Thoracic aorta (tissue), 2 donors: ENCODE measurements at regions not wholly inside any gene's neighbourhood (a gene's known extent, or its start where the extent isn't known, plus 50 kb on each side); places are given as distances from the start of the nearest gene placed in this dataset.

ENCODE experiments used
- ATAC-seq: fragments of 150-250 bp; one replicate; pipeline ENCODE4 v1.8.0; 2017; ENCODE audit warnings: low read depth; ENCODE audit not compliant: insufficient number of reproducible peaks, low FRiP score
- DNase-seq: peaks from one replicate; pipeline ENCODE4 v3.0.0-alpha.2; 2020; ENCODE audit warnings: low spot score
- H3K27ac ChIP-seq, 2 donors: fragments of 200-600 bp; sonication (generic); 1 replicate in 1 of 2; 2 replicates in 1 of 2; pipeline ENCODE4 v1.5.1; 2016; ENCODE audit warnings: mild to moderate bottlenecking in 2 of 2, moderate library complexity in 2 of 2
- H3K27me3 ChIP-seq: fragments of 200-600 bp; sonication (generic); replicated peaks from 2 replicates; pipeline ENCODE4 v1.6.0; 2016; ENCODE audit warnings: mild to moderate bottlenecking; ENCODE audit not compliant: insufficient read depth
- H3K36me3 ChIP-seq: fragments of 200-600 bp; sonication (generic); one replicate; pipeline ENCODE4 v1.5.1; 2016
- H3K4me1 ChIP-seq, 2 donors: fragments of 200-600 bp; sonication (generic); 1 replicate in 1 of 2; 2 replicates in 1 of 2; pipeline versions ENCODE4 v1.5.1 to v1.6.0; 2016; ENCODE audit warnings: low read depth in 2 of 2, mild to moderate bottlenecking in 1 of 2; ENCODE audit not compliant: control insufficient read depth in 1 of 2
- H3K4me3 ChIP-seq: fragments of 200-600 bp; sonication (generic); 2 replicates; pipeline ENCODE4 v1.5.1; 2016; ENCODE audit warnings: mild to moderate bottlenecking
- H3K9me3 ChIP-seq: fragments of 200-600 bp; sonication (generic); 2 replicates; pipeline ENCODE4 v1.5.1; 2016
- TF ChIP-seq, protein P1 (sequence below): fragments of 200-600 bp; sonication (generic); IDR thresholded peaks from one replicate; pipeline ENCODE4 v1.5.1; 2019; ENCODE audit warnings: antibody characterized with exemption

DNA sequence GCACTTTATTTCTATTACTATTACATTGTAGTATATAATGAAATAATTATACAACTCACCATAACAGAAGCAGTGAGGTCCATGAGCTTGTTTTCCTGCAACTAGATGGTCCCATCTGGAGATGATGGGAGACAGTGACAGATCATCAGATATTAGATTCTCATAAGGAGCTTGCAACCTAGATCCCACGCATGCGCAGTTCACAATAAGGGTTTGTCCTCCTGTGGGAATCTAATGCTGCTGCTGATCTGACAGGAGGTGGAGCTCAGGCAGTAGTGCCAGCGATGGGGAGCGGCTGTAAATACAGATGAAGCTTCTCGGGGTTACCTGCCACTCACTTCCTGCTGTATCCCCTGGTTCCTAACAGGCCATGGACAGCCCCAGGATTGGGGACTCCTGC lies 139.5 kb upstream of the TCF21 start:
- TF ChIP-seq, protein P1, sequence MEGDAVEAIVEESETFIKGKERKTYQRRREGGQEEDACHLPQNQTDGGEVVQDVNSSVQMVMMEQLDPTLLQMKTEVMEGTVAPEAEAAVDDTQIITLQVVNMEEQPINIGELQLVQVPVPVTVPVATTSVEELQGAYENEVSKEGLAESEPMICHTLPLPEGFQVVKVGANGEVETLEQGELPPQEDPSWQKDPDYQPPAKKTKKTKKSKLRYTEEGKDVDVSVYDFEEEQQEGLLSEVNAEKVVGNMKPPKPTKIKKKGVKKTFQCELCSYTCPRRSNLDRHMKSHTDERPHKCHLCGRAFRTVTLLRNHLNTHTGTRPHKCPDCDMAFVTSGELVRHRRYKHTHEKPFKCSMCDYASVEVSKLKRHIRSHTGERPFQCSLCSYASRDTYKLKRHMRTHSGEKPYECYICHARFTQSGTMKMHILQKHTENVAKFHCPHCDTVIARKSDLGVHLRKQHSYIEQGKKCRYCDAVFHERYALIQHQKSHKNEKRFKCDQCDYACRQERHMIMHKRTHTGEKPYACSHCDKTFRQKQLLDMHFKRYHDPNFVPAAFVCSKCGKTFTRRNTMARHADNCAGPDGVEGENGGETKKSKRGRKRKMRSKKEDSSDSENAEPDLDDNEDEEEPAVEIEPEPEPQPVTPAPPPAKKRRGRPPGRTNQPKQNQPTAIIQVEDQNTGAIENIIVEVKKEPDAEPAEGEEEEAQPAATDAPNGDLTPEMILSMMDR, result no peak
- Histone ChIP-seq H3K4me3 (no peak overlapping the region), H3K36me3 (no peaks in the 10 kb centered on the region), H3K27me3 (no peaks in the 10 kb centered on the region), H3K4me1 (peaks cover 3 to 11% of the 10 kb centered on the region in 2 donors), H3K27ac (no peak overlapping the region), H3K9me3 (no peaks in the 10 kb centered on the region)
- DNase-seq (no peak), ATAC-seq (no peak)

DNA sequence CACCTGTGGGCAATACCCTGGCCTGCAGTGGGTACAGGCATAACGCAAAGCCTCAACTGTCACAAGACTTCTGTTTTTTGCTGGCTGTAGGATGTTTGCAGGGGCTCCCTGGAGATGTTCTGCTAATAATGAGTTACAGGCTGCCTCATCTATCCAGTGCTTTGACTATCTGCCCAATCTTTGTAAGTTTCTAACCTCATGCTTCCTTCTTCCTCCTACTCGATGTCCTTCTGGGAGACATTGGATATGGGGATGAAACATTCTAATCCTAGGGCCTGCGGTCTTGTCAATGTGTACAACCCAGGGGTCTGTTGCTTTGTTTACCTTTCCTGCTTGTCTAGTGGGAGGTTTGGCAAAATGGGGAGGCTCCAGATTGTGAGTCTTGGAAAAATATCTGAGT lies 136.8 kb upstream of the TCF21 start:
- no peaks in the 10 kb centered on the region for H3K36me3 ChIP-seq
- H3K4me1 ChIP-seq, result peaks cover 22 to 35% of the 10 kb centered on the region in 2 donors
- DNase-seq, result no peak
- TF ChIP-seq, protein P1, result no peak
- no peak for ATAC-seq
- H3K27ac ChIP-seq, result no peak overlapping the region
- no peaks in the 10 kb centered on the region for H3K27me3 ChIP-seq
- H3K9me3 ChIP-seq, result no peaks in the 10 kb centered on the region
- no peak overlapping the region for H3K4me3 ChIP-seq

DNA sequence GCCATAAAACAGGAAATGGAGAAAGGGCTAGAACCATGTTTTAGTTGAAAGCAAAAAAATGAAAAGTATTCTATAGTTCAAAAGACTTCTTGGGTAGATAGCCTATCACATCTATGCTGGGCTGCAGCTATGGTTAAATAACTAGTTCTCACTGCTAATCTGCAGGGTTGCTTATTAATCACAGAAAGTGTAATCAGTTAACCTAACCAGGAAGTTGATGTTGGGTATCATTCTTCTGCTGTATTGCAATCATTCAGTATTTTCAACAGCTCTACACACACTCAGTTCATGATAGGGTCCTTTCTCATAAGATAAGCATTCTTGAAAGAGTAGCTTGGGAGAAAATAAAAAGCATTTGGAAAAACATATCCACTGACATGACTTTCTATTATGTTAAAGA lies 135.2 kb upstream of the TCF21 start:
- DNase-seq (no peak), ATAC-seq (no peak)
- Histone ChIP-seq H3K4me1 (peaks cover 34 to 50% of the 10 kb centered on the region in 2 donors), H3K27ac (no peak overlapping the region), H3K27me3 (no peaks in the 10 kb centered on the region), H3K36me3 (no peaks in the 10 kb centered on the region), H3K4me3 (no peak overlapping the region), H3K9me3 (no peaks in the 10 kb centered on the region)
- TF ChIP-seq, protein P1, result no peak

DNA sequence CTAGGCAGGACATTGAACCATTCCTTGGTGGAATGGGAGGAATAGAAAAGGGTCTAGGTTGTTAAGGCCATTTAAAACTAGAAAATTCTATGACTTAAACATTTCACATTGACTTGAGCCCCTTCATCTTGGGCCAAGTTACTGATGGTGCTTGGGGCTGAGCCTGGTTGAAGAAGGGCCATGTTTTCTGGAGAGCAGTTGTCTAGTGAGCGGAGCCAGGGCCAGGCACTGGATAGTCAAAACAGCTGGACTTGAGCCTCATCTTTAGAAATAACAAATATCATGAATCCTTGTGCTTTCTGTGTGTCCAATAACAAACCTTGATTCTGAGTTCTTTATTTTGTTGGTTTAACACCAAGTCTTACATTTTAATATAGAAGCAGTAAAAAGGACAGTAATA lies 134.6 kb upstream of the TCF21 start:
- no peak for ATAC-seq
- H3K4me3 ChIP-seq, result no peak overlapping the region
- H3K27me3 ChIP-seq, result no peaks in the 10 kb centered on the region
- no peak for DNase-seq
- TF ChIP-seq, protein P1, result no peak
- H3K4me1 ChIP-seq, result peaks cover 38 to 56% of the 10 kb centered on the region in 2 donors
- no peak overlapping the region for H3K27ac ChIP-seq
- H3K9me3 ChIP-seq, result no peaks in the 10 kb centered on the region
- no peaks in the 10 kb centered on the region for H3K36me3 ChIP-seq

DNA sequence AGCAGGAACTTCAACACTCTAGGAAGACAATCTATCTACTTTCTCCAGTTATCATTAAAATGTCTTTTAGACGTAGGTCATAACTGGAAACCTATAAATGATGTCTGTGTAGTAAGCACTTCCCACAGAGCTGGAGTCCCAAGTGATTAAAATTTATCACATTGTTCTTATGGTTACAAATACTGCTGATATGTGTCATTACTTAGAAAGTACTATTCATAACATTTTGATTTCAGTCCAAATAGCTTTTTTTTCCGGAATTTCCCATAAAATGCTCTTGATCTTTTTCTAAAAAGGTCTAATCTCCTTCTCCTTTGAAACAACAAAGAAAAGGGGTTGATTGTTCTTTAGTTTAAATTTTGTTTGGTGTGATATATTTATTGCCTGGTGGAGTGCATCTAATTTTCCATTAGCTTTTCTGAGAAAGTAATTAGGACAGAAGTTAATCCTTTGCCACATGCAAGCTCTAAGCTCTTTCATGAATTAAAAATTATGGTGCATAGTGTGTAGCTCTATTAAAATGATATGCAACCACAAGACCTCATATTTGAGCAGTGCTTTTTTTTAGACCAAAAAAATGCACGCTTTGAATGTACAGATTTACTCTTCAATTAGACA lies 132.7 kb upstream of the TCF21 start:
- Histone ChIP-seq H3K36me3 (no peaks in the 10 kb centered on the region), H3K27me3 (no peaks in the 10 kb centered on the region), H3K9me3 (no peaks in the 10 kb centered on the region), H3K4me3 (no peak overlapping the region), H3K27ac (peak overlapping the region; percentile 19 to 61), H3K4me1 (peaks cover 48 to 73% of the 10 kb centered on the region in 2 donors)
- ATAC-seq, result no peak
- DNase-seq, result no peak
- TF ChIP-seq, protein P1, result no peak
